ENCODE measurements at regions not wholly inside any gene's neighbourhood (a gene's known extent, or its start where the extent isn't known, plus 50 kb on each side); places are given as distances from the start of the nearest gene placed in this dataset.

GRCh38 chr2:104344985-104345384, 508.9 kb upstream of the POU3F3 start:
- no peak for TF ChIP-seq CTCF (IDR thresholded peaks at IDR 0.05)
- TF ChIP-seq POLR2A (IDR thresholded peaks at IDR 0.05) = no peak

Data from uterus (tissue), 2 donors.